HG03196 (cell line): ENCODE measurements at regions not wholly inside any gene's neighbourhood (a gene's known extent, or its start where the extent isn't known, plus 50 kb on each side); places are given as distances from the start of the nearest gene placed in this dataset.

Experiments
- ATAC-seq: cut with Tn5 transposase; IDR thresholded peaks from one replicate; pipeline ENCODE4 v1.9.1; 2021; ENCODE audit not compliant: unreplicated experiment

DNA sequence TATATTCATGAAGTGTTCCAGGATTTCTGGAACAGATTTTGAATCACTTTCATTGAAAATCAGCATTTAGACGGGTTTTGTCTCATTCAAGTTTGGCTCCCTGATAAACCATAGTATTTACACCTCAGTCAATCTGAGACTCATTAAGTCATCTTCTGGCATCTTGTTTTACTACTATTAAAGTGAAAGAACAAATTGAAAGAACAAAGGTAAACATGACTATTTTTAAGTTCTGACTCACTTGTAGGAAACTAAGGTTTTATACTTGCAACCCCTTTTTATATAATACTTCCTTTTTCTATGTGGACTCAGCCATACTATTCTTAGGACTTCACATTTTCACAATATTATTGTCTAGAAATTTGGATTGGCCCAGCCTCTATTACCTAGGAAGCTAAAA lies 854.4 kb downstream of the SQOR start:
- no peak for ATAC-seq

DNA sequence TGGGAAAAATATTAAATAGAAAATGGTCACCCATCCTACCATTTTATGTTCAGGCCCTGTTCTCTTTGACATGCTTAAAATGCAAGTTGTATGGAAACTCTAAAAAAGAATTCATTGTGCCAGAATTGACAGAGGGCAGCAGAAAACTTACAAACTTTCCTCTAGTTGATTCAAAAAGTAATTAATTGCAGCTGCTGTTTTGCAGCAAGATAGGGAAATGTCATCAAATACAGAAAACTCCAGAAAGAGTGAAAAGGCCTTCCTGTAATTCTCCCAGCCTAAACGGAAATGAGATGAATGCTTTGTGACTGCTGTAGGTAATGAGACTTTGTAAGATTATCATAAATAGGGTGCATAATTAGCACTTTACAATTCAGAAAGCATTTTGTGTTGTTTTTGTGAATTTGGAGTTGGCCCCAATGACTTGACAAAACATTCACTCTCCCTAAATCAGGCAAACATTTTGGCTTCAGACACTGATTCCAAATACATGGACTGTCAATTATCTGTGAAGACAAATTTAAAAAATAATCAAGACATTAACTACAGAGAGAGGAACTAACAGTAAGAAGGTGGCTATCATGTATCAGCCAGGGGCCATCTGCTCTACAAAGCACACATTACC lies 861.8 kb downstream of the SQOR start:
- ATAC-seq: no peak

DNA sequence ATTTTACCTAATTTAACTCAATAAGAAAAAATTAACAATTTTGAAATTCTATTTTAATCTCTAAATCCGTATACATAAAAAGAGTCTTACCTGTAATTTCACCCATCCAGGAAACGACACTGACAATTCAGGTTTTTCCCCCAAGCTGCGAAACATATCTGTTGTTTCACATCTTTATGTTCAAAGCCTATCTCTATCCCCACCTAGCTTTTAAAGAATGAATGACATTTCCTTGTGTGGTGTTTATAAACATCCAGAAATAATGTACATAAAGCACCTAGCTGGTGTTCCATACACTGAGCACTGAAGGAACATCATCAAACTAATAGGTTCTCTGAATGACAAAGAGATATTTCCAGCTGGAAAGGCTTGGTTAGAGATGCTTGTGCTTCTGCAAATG lies 867.8 kb downstream of the SQOR start:
- ATAC-seq: no peak

DNA sequence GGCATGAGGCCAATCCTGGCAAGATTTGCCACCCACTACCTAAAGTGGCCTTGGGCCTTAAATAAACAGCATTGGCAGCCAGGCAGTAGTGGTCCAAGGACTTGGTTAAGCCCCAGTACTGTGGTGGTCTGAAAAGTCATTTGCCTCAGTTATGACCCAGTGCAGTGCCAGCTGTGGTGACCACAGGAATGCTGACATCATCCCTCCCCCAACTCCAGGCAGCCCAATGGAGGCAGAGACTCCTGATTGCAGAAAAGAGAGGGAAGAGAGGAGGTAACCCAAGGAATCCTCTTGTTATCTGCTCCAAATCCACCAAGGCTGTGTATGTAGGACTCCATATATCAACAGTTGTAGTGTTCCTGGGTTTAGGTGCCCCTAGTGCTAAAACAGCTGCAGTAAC lies 883.6 kb downstream of the SQOR start:
- ATAC-seq: no peak

DNA sequence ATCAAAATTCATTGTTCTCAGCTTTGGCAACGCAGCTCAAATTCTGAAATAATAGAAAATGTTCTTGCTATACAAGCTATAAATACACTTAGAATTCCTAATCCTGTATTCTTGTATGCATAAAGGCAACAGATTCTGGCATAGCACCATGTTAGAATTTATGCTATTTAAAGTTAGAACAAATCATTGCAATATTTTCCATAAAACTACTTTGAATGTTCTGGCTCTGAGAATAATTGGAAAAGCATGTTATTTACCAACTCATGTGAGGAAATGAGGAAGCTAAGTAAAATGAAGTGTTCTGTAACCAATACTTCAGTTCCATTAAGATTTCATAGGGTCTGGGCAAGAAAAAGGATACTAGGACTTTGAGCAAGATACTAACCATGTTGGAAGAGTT lies 888.9 kb downstream of the SQOR start:
- no peak for ATAC-seq

DNA sequence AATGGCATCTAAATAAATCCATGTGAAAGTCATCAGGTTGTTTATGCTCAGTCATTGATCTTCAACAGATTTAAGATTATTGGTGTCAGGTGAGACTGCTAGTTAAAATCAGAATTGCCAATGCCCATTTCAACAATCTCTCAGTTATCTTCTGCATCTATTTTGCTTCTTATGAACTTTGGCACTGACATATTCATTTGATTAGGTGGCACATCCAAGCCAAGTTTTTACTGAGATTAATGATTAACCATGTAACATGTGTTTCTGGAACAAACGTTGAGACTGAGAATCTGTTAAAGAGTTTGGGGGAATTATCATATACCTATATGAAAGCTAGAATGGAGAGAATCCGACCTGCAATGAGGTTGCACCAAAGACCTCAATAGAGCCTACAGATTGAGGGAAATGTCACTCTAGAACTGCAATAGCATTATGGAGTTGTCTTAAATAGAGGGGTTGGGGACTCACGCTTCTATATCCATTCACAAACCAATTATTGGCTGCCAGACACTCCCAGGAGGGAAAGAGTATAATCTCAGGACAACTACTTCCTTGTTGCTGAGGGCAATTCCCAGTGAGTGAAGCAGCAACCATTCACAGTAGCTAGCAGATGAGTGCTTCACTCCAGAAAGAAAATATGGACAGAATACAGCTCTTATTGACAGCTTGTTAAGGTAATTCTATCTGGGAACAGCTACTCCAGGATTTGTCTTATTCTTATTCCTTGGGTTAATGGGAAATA lies 891.3 kb downstream of the SQOR start:
- ATAC-seq: no peak

DNA sequence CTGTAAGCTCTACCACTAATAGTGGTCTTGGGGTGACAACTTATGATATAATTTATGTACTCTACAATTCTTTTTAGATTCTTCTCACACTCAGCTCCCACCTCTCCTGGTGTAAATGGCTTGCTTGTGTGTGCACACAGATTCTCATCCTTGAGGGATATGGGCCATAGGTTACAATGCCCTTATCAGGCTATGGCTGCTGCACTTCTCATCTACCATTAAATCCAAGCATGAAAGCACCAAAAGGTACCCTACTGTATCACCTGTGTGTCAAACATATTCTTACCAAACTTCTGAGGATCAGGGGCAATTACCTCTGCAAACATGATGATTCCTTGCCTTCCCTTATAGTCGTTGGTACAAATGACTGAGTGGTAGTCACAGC lies 891.9 kb downstream of the SQOR start:
- ATAC-seq: no peak

DNA sequence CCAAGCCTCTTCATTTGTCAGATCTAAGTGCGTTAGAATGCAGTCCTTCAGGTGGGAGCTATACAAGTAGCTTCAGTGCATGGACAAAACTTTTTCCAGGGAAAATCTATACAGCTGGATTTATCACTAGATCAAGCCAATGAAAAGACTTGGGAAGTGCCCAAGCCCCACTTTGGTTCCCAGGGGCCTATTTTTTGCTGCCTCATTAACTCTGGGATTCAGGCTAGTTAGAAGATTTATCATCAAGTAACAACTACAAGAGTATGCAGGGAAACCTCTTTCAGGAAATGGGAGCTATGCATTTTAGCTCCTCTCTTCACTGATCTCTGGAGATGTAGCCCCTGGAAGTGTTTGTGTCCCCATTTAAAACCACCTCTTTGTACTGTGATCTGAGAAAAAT lies 908.8 kb downstream of the SQOR start:
- no peak for ATAC-seq

DNA sequence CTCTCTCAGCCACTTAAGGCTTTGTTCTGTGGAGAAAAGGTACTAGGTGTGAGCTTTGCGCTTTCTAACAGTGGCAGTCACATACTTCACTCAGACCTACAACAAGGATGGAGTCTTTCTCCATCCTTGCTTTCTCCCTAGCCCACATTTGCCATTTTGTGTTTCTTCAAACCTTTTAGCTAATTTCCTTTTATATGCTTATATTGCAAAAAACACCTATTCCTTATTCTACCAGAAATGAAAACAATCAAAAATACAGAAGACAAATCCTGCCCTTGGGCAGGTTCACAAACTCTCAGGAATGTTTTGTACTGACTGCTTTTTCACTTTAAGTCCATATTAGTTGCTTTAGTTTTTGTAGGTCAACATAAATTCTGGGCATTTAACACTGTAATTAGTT lies 914.2 kb downstream of the SQOR start:
- ATAC-seq: no peak

DNA sequence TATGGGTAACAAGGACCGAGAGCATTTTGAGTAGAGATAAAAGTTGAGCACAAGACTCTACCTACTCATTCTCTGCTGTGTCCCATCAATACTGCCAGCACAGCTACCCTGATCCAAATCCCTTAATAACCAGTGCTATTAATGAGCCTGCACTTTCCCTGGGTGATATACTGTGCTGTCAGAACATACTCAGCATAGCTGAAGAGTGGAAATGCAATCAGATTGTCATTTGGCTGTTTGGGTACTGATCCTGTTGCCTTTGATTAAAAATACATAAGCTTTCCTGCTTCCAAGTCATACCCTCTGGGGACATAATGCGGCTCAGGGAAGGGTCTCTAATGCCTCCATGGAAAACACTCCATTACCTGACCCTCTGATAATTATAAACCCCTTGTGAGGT lies 917.5 kb downstream of the SQOR start:
- ATAC-seq: no peak

DNA sequence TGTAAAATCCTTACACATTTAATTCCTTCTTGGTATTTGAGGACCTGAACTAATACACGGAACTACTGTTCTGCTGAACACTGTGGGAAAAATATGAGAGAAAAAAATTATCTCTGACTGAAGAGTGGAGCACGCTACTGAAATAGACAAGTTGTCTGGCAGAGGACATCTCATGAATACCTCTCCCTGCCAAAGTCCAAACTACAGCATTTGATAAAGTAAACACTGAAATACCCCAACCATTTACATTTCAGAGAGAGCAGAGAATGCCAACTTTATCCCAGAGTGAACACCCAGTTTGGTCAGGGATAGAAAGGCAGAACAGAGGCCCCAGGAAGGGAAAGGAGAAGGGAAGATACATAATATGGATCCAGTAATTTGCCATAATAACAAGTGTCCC lies 920.7 kb downstream of the SQOR start:
- ATAC-seq: no peak

DNA sequence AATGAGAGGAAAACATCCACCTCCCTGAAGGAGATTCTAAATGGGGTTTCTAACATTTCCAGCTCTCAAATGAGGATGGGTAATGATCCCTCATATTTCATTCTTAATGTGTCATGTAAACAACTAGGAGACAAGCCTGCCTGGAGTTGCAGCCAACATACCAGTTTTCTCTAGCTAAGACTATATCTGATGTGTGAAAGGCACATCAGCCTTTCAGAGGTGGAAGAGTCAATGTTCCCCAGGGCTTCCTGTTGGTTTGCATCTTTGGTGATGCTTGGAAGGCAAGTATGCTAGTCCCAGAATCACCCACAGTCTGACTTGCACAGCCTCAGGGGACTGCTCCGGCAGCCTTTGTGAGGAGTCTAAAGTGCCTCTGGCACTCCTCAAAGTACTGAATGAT lies 921.2 kb downstream of the SQOR start:
- no peak for ATAC-seq

DNA sequence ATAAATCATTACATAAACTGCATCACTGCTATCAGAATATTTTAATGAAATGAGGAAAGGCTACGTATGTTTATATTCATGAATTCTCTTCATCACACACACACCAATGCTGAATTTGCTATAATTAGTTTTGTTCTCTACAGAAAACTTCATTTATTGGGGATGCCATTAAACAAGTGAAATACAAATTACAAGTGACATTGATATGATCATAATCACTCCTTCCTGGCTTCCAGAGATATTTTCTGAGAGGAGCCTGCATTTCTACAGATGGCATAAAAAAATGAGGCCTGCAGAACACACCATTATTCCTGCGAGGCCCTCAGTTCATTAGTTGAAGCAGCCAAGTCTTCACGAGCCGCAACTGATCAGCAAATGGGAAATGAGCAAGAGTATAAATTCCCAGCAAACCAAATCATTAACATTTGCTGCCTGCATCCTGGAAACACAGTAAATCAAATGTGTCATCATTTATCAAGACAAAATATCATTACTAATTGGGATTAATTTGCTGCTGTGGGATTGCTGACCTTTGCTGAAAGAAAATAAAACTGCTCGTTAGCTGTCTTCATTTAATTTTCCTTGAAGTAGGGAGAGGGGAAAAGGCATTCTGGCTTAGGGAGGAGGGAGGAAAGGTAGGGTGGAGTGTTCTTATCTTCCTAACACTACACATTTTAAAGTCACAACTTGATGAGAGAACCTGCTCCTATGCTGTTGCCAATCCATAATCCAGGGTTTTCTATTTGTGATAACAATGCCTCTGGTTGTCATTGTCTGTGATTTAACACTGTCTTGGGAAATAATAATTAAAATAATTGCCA lies 921.9 kb downstream of the SQOR start:
- ATAC-seq: no peak

DNA sequence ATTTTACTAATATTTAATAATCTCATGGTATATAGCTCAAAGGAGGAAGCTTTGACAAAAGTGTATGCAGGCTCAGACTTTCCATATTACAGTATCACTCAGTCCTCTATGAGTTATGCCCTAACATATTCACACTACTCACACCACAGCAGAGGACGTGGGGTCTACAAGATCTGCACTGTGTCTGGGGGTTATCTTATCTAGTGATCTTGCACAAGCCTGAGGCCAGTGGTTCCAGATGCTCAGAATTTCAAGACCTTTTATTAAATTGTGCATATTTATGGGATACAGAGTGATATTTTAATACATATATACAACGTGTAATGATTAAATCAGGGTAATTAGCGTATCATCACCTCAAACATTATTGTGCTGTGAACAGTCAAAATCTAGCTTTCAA lies 933.1 kb downstream of the SQOR start:
- no peak for ATAC-seq

DNA sequence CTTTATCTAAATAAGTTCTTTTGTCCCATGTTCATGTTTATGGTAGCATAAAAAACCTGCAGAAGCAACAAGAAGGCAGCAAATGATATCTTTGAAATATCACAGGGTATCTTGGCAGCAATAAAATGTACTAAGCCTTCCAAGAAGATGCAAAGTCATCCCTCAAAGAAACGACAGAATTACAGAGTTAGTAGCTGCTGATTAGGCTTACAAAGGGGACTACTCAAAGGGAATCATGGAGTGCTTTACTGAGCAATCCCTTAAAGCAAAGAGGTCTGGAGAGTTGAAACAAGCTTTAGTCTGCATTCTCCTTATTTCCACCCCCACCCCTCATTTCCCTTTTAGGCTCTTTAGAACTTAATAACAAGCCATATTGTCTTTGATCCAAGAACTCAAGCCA lies 935.0 kb downstream of the SQOR start:
- ATAC-seq: no peak

DNA sequence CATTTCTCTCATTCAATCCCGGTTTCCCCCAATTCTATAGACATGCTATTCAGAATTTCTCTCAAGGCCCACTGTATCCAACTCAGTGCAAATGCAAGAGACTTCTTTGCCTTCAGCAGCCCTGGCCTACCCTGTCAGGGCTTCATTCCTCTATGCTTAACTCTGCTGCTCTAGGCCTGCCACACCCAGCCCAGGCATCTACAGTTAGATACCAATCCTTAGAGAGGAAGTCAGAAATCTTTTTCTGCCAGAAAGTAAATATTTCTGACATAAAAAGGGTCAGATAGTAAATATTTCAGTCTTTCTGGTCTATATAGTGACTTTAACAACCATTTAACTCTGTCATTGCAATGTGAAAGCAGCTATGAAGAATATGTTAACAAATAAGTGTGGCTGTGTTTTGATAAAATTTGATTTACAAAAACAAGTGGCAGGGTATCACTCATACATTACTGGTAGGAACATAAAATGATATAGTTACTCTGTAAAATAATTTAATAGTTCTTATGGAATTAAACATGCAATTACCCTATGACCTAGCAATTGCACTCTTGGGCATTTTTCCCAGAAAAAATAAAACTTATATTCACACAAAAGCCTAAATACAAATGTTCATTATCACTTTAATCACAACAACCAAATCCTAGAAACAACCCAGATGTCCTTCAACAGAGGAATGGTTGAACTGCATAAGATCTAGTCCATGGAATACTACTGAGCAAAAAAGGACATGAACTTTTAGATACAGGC lies 942.0 kb downstream of the SQOR start:
- ATAC-seq: no peak

DNA sequence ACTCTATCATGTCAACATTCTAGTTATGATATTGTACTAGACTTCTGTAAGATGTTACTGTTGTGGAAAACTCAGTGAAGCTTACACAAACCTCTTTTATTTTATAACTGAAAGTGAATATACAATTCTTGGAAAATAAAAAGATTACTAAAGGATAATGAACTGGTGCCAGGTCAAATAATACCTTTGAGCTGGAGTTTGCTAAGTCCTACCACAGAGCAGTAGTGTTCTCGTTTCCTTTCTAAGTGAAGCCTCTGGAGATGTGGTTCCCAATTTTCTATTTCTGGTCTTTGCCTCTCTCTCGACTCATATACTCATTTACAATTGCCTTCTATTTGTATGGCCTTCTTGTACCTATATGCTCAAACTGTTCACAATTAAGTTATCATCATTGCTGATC lies 942.9 kb downstream of the SQOR start:
- ATAC-seq: no peak

DNA sequence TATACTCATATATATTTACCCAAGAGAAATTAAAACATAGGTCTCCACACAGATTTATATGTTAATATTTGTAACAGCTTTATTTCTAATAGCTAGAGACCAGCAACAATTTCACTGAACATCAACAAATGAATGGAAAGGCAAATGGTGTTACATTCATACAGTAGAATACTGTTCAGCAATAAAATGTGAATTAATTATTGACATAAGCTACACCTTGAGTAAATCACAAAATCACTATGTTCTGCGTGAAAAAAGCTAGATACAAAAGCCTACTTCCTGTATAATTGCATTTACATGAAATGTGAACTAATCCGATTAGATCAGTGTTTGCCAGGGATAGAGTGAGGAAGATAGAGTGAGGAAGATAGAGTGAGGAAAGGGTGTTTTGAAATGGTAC lies 945.7 kb downstream of the SQOR start:
- ATAC-seq: no peak

DNA sequence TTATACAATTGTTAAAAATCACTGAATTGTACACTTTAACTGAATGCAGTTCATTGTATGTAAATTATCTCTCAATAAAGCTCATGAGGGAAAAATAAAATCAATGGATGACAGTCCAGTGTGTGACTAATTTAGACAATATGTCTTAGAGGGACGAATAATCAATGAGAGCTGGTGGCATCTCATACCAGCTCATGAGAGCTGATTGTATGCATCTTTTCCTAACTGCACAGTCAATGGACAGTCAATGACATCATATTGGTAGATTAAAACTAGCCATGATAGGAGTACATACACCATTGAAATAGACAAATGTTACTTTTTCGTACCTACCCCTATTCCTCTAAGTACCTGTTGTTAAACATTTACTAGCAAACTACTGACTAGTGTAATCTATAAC lies 946.1 kb downstream of the SQOR start:
- ATAC-seq: no peak

DNA sequence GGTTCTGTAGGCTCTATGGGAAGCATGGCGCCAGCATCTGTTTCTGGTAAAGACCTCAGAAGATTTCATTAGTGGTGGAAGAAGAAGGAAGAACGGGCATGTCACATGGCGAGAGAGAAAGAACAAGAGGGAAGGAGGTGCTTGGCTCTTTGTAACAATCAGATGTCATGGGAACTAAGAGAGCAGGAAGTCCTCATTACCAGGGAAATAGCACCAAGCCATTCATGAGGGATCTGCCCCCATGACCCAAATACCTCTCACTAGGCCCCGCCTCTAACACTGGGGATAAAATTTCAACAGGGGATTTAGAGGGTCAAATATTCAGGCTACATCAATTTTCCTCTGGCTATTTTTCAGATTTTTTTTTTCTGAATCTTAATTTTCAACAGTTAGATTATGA lies 954.3 kb downstream of the SQOR start:
- ATAC-seq: no peak

DNA sequence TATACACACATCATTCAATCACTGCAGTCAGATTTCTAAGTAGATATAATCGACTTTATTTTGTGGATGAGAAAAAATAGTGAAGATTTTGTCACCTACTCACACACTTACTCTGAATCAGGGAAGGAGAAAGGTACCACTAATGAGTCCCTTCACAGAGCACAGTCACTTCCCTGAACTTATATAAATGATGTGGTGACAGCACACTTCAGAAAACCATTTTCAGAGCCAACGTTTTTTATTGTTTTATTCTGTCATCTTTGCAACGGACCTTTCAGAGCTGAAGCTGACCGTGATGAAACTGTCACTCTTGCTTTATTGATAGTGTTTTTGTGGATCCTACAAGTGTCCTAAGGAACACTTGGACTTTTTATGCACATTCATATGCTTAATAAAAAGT lies 956.6 kb downstream of the SQOR start:
- ATAC-seq: no peak

DNA sequence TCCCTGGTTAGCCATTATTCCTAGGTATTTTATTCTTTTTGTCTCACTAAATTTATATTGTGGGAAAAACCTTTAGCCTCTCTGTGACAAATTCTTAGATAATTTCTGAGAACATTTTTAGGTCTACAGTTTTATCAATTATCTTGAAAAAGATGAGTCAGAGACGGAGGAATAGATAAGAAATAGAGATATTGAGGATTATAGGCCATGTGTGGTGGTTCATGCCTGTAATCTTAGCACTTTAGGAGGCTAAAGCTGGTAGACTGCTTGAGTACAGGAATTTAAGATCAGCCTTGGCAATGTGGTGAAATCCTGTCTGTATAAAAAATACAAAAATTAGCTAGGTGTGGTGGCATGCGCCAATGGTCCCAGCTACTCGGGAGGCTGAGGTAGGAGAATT lies 960.2 kb downstream of the SQOR start:
- no peak for ATAC-seq
